H1 (cell line): ENCODE measurements at regions not wholly inside any gene's neighbourhood (a gene's known extent, or its start where the extent isn't known, plus 50 kb on each side); places are given as distances from the start of the nearest gene placed in this dataset.

Experiments
- CTCF ChIA-PET: fragments of 300-600 bp; sonication (Branson Sonifier 250); formaldehyde crosslinking; loops from one replicate; lab custom pipeline; 2021; ENCODE audit not compliant: partially characterized antibody; lab: Charles Lee
- POLR2A ChIA-PET: fragments of 300-600 bp; sonication (Branson Sonifier 250); formaldehyde crosslinking; loops from one replicate; lab custom pipeline; 2021; ENCODE audit warnings: inconsistent platforms; ENCODE audit not compliant: partially characterized antibody; lab: Charles Lee
- DNase-seq, 2 experiments: peaks; one replicate each; pipeline versions ENCODE4 v3.0.0 to v3.0.0-alpha.2; 2010 to 2022; ENCODE audit warnings: low spot score in 2 of 2, low read depth in 1 of 2, mixed read lengths in 1 of 2
- FAIRE-seq: peaks from 2 replicates; lab custom pipeline; 2011; peaks lifted over from hg19 to GRCh38; lab: Jason Lieb, UNC
- H2AFZ ChIP-seq: 2 replicates; pipeline ENCODE4 v1.8.1; 2012; ENCODE audit warnings: low read length, inconsistent platforms
- H2AK5ac ChIP-seq: 2 replicates; pipeline ENCODE4 v1.6.1; 2013; ENCODE audit warnings: low read depth, low read length
- H2BK120ac ChIP-seq: replicated peaks from 2 replicates; pipeline ENCODE3; 2013; ENCODE audit warnings: low read depth, low read length, inconsistent platforms
- H2BK12ac ChIP-seq: 2 replicates; pipeline ENCODE4 v1.6.1; 2013; ENCODE audit warnings: low read depth, low read length
- H2BK15ac ChIP-seq: 2 replicates; pipeline ENCODE4 v1.6.1; 2013; ENCODE audit warnings: low read length
- H2BK20ac ChIP-seq: 2 replicates; pipeline ENCODE4 v1.6.1; 2013; ENCODE audit warnings: low read length
- H2BK5ac ChIP-seq: 2 replicates; pipeline ENCODE4 v1.6.1; 2013; ENCODE audit warnings: low read depth, low read length
- H3K14ac ChIP-seq: 2 replicates; pipeline ENCODE4 v1.6.1; 2013; ENCODE audit warnings: inconsistent platforms; ENCODE audit not compliant: insufficient read length
- H3K18ac ChIP-seq: 2 replicates; pipeline ENCODE4 v1.6.1; 2013; ENCODE audit warnings: low read length; ENCODE audit errors: extremely low read depth
- H3K23ac ChIP-seq: 2 replicates; pipeline ENCODE4 v1.6.1; 2013; ENCODE audit warnings: inconsistent platforms; ENCODE audit not compliant: insufficient read length
- H3K23me2 ChIP-seq: 2 replicates; pipeline ENCODE4 v1.6.1; 2013; ENCODE audit warnings: low read depth, low read length
- H3K27ac ChIP-seq: 2 replicates; pipeline ENCODE4 v1.6.1; 2011; ENCODE audit warnings: low read depth, low read length, inconsistent platforms
- H3K27me3 ChIP-seq, 4 experiments: replicated peaks in 1 of 4; 1 replicate in 1 of 4; 2 replicates in 3 of 4; pipeline versions ENCODE4 v1.6.1 to v1.8.1; 2011 to 2013; ENCODE audit warnings: low read length in 3 of 4, mild to moderate bottlenecking in 3 of 4, inconsistent platforms in 2 of 4, mixed read lengths in 2 of 4, moderate library complexity in 1 of 4; ENCODE audit not compliant: control insufficient read depth in 3 of 4, insufficient read depth in 3 of 4; ENCODE audit errors: extremely low read depth in 1 of 4
- H3K36me3 ChIP-seq, 4 experiments: 2 replicates each; pipeline versions ENCODE4 v1.6.1 to v1.8.1; 2011 to 2013; ENCODE audit warnings: mild to moderate bottlenecking in 4 of 4, low read length in 3 of 4, moderate library complexity in 2 of 4, control low read depth in 1 of 4, inconsistent platforms in 1 of 4; ENCODE audit not compliant: insufficient read depth in 4 of 4, control insufficient read depth in 2 of 4
- H3K4ac ChIP-seq: replicated peaks from 2 replicates; pipeline ENCODE3; 2013; ENCODE audit warnings: low read length, low read depth, mixed read lengths, inconsistent platforms; ENCODE audit not compliant: insufficient read length
- H3K4me1 ChIP-seq, 4 experiments: replicated peaks in 1 of 4; 1 replicate in 1 of 4; 2 replicates in 3 of 4; pipeline versions ENCODE4 v1.6.1 to v1.8.1; 2011 to 2013; ENCODE audit warnings: low read length in 3 of 4, inconsistent platforms in 2 of 4, mixed read lengths in 1 of 4; ENCODE audit not compliant: insufficient read depth in 4 of 4, control insufficient read depth in 3 of 4
- H3K4me2 ChIP-seq, 2 experiments: 2 replicates each; pipeline versions ENCODE4 v1.6.1 to v1.8.1; 2011 to 2013; ENCODE audit warnings: low read depth in 2 of 2, low read length in 2 of 2, control low read depth in 1 of 2, inconsistent platforms in 1 of 2, mild to moderate bottlenecking in 1 of 2; ENCODE audit not compliant: insufficient read depth in 1 of 2
- H3K4me3 ChIP-seq, 4 experiments: fragments of 200-600, 300-600 bp in 1 of 4; sonication (generic), shearing (Covaris generic), sonication (Bioruptor Twin) in 1 of 4; 2 replicates each; pipeline versions ENCODE4 v1.5.1 to v1.8.1; 2011 to 2016; ENCODE audit warnings: low read length in 4 of 4, low read depth in 3 of 4, control low read depth in 2 of 4, inconsistent platforms in 2 of 4, mild to moderate bottlenecking in 2 of 4, mixed read lengths in 1 of 4, moderate library complexity in 1 of 4; ENCODE audit not compliant: insufficient read depth in 2 of 4; ENCODE audit errors: extremely low read depth in 1 of 4
- H3K56ac ChIP-seq: replicated peaks from 2 replicates; pipeline ENCODE3; 2013; ENCODE audit warnings: low read depth, mild to moderate bottlenecking, mixed read lengths, low read length, inconsistent platforms; ENCODE audit not compliant: insufficient read length
- H3K79me1 ChIP-seq: 2 replicates; pipeline ENCODE4 v1.6.1; 2013; ENCODE audit warnings: low read depth, low read length, control low read depth
- H3K79me2 ChIP-seq, 2 experiments: 2 replicates each; pipeline versions ENCODE4 v1.6.1 to v1.8.1; 2012 to 2013; ENCODE audit warnings: low read length in 2 of 2, mild to moderate bottlenecking in 2 of 2, inconsistent platforms in 1 of 2; ENCODE audit not compliant: insufficient read depth in 2 of 2, control insufficient read depth in 1 of 2
- H3K9ac ChIP-seq, 4 experiments: replicated peaks in 1 of 4; 1 replicate in 1 of 4; 2 replicates in 3 of 4; pipeline versions ENCODE4 v1.6.1 to v1.8.1; 2011 to 2013; ENCODE audit warnings: low read depth in 3 of 4, low read length in 3 of 4, control low read depth in 2 of 4, mild to moderate bottlenecking in 2 of 4, moderate library complexity in 2 of 4, inconsistent platforms in 1 of 4; ENCODE audit errors: extremely low read depth in 1 of 4
- H3K9me3 ChIP-seq, 2 experiments: 2 replicates each; pipeline versions ENCODE4 v1.6.1 to v1.8.1; 2012 to 2013; ENCODE audit warnings: mild to moderate bottlenecking in 2 of 2, moderate library complexity in 2 of 2, control low read depth in 1 of 2, inconsistent platforms in 1 of 2, low read depth in 1 of 2, low read length in 1 of 2, mixed read lengths in 1 of 2; ENCODE audit not compliant: insufficient read depth in 2 of 2
- H4K20me1 ChIP-seq, 2 experiments: replicated peaks in 1 of 2; 2 replicates each; pipeline versions ENCODE3 to v1.8.1; 2011 to 2013; ENCODE audit warnings: inconsistent platforms in 2 of 2, low read length in 2 of 2, mild to moderate bottlenecking in 1 of 2; ENCODE audit not compliant: insufficient read depth in 2 of 2, control insufficient read depth in 1 of 2
- H4K5ac ChIP-seq: 2 replicates; pipeline ENCODE4 v1.6.1; 2013; ENCODE audit warnings: low read length, low read depth, mixed read lengths, inconsistent platforms; ENCODE audit not compliant: insufficient read length
- H4K8ac ChIP-seq: 2 replicates; pipeline ENCODE4 v1.8.0; 2013; ENCODE audit warnings: mild to moderate bottlenecking, moderate library complexity, low read length, inconsistent platforms; ENCODE audit not compliant: insufficient read depth; ENCODE audit errors: extremely low read depth
- H4K91ac ChIP-seq: replicated peaks from 2 replicates; pipeline ENCODE3; 2013; ENCODE audit warnings: low read length, mixed read lengths, inconsistent platforms; ENCODE audit not compliant: insufficient read length
- ATF2 ChIP-seq: IDR thresholded peaks from 2 replicates; pipeline ENCODE4 v1.6.1; 2012; ENCODE audit warnings: low read length, inconsistent platforms
- BCL11A ChIP-seq, 2 experiments: IDR thresholded peaks; one replicate each; pipeline ENCODE4 v1.6.1; 2011; ENCODE audit warnings: low read depth in 2 of 2, low read length in 2 of 2, mild to moderate bottlenecking in 2 of 2
- CHD1 ChIP-seq: IDR thresholded peaks from 2 replicates; pipeline ENCODE4 v1.6.1; 2012; ENCODE audit warnings: low read depth, low read length, improper control_type of control experiment
- CHD2 ChIP-seq: IDR thresholded peaks from 2 replicates; pipeline ENCODE4 v1.6.1; 2012; ENCODE audit warnings: low read length, improper control_type of control experiment
- CTCF ChIP-seq, 3 experiments: IDR thresholded peaks; 1 replicate in 2 of 3; 2 replicates in 1 of 3; pipeline versions ENCODE4 v1.5.1 to v1.6.1; 2011; ENCODE audit warnings: low read length in 3 of 3, mild to moderate bottlenecking in 3 of 3, inconsistent platforms in 2 of 3, low read depth in 1 of 3, moderate library complexity in 1 of 3; ENCODE audit not compliant: insufficient read depth in 1 of 3; ENCODE audit errors: control extremely low read depth in 1 of 3
- EP300 ChIP-seq, 2 experiments: IDR thresholded peaks; 1 replicate in 1 of 2; 2 replicates in 1 of 2; pipeline ENCODE4 v1.6.1; 2011 to 2012; ENCODE audit warnings: low read depth in 2 of 2, low read length in 2 of 2, mild to moderate bottlenecking in 2 of 2, borderline replicate concordance in 1 of 2, inconsistent platforms in 1 of 2, moderate library complexity in 1 of 2
- NRF1 ChIP-seq: IDR thresholded peaks from 2 replicates; pipeline ENCODE4 v1.6.1; 2011; ENCODE audit warnings: mild to moderate bottlenecking, low read depth, low read length, improper control_type of control experiment
- POLR2A ChIP-seq, 2 experiments: IDR thresholded peaks; 1 replicate in 1 of 2; 2 replicates in 1 of 2; pipeline ENCODE4 v1.6.1; 2011; ENCODE audit warnings: low read depth in 2 of 2, low read length in 2 of 2, mild to moderate bottlenecking in 2 of 2; ENCODE audit errors: control extremely low read depth in 1 of 2
- POLR2AphosphoS5 ChIP-seq: IDR thresholded peaks from 2 replicates; pipeline ENCODE4 v1.6.1; 2011; ENCODE audit warnings: low read depth, low read length
- SAP30 ChIP-seq: fragments of 300-600 bp; sonication (generic); IDR thresholded peaks from 2 replicates; pipeline ENCODE4 v1.7.1; 2012; ENCODE audit warnings: low read length, moderate library complexity, mild to moderate bottlenecking, inconsistent platforms; ENCODE audit not compliant: insufficient read depth, insufficient replicate concordance
- TEAD4 ChIP-seq: IDR thresholded peaks from 2 replicates; pipeline ENCODE4 v1.6.1; 2012; ENCODE audit warnings: low read depth, low read length, inconsistent platforms, mixed read lengths
- WGBS, 2 experiments: shearing (Covaris generic) in 1 of 2; methylation state at CpG; one replicate each; pipeline versions ENCODE4 v1.1.6 to v1.1.7; 2013 to 2015; ENCODE audit warnings: low lambda C conversion rate in 2 of 2, mixed read lengths in 2 of 2, inconsistent platforms in 1 of 2, low coverage in 1 of 2, missing lambda C conversion rate in 1 of 2; ENCODE audit not compliant: insufficient replicate concordance in 2 of 2, insufficient coverage in 1 of 2, insufficient read length in 1 of 2; ENCODE audit errors: extremely low coverage in 1 of 2, missing lambda C conversion rate in 1 of 2; 5-methylcytosine and 5-hydroxymethylcytosine counted together

GRCh38 chr6:6508643-6509042 is 79.9 kb upstream of the LY86 start:
- H3K23me2 ChIP-seq, result no peaks in the 10 kb centered on the region
- no peak overlapping the region for H2AK5ac ChIP-seq
- H3K27me3 ChIP-seq, result no peaks in the 10 kb centered on the region
- no peaks in the 10 kb centered on the region for H3K36me3 ChIP-seq
- no peak overlapping the region for H3K9ac ChIP-seq
- H2BK15ac ChIP-seq, result no peak overlapping the region
- no peak overlapping the region for H3K4me3 ChIP-seq
- H3K27ac ChIP-seq, result no peak overlapping the region
- H2BK20ac ChIP-seq, result no peak overlapping the region
- no peaks in the 10 kb centered on the region for H3K4me1 ChIP-seq
- no peak overlapping the region for H3K18ac ChIP-seq
- no peak overlapping the region for H3K4me2 ChIP-seq
- CTCF ChIA-PET, result interaction anchor here (1.2 kb wide), 1 partner anchor 9 kb away, joined by 5 read pairs; no protein-coding TSS in a partner anchor
- POLR2A ChIA-PET, result no interaction called here
- H2BK120ac ChIP-seq, result no peak overlapping the region
- FAIRE-seq, result no peak
- no peak overlapping the region for H2BK5ac ChIP-seq
- no peak overlapping the region for H3K14ac ChIP-seq
- 90% methylated on average over 2 of the region's 2 CpGs; no CpG with 5 or more reads in 1 of the 2 experiments for WGBS, 2 experiments
- H4K8ac ChIP-seq, result no peak overlapping the region
- no peak for DNase-seq
- no peak overlapping the region for H3K56ac ChIP-seq
- no peak overlapping the region for H3K23ac ChIP-seq
- H2AFZ ChIP-seq, result no peak overlapping the region
- H3K79me1 ChIP-seq, result no peaks in the 10 kb centered on the region
- no peaks in the 10 kb centered on the region for H4K20me1 ChIP-seq
- TF ChIP-seq CTCF (IDR thresholded peaks at IDR 0.05; ENCODE audit: control extremely low read depth in 1 of 3, insufficient read depth in 1 of 3, low read depth in 1 of 3, low read length in 3 of 3) (no peak), SAP30 (no peak), BCL11A (IDR thresholded peaks at IDR 0.05; ENCODE audit: low read depth in 2 of 2, low read length in 2 of 2) (no peak), ATF2 (no peak), NRF1 (no peak), CHD1 (no peak), POLR2AphosphoS5 (no peak), CHD2 (no peak), POLR2A (IDR thresholded peaks at IDR 0.05; ENCODE audit: control extremely low read depth in 1 of 2, low read depth in 2 of 2, low read length in 2 of 2) (no peak), EP300 (IDR thresholded peaks at IDR 0.05; ENCODE audit: borderline replicate concordance in 1 of 2, low read depth in 2 of 2, low read length in 2 of 2) (no peak), TEAD4 (no peak)
- no peak overlapping the region for H4K91ac ChIP-seq
- no peaks in the 10 kb centered on the region for H3K79me2 ChIP-seq
- no peak overlapping the region for H2BK12ac ChIP-seq
- no peak overlapping the region for H4K5ac ChIP-seq
- no peak overlapping the region for H3K4ac ChIP-seq
- H3K9me3 ChIP-seq, result no peaks in the 10 kb centered on the region
